GM19023 (cell line): ENCODE measurements at regions not wholly inside any gene's neighbourhood (a gene's known extent, or its start where the extent isn't known, plus 50 kb on each side); places are given as distances from the start of the nearest gene placed in this dataset.

Source experiments
- ATAC-seq: cut with Tn5 transposase; IDR thresholded peaks from one replicate; pipeline ENCODE4 v1.9.1; 2021; ENCODE audit warnings: mild to moderate bottlenecking, moderate library complexity; ENCODE audit not compliant: unreplicated experiment

DNA sequence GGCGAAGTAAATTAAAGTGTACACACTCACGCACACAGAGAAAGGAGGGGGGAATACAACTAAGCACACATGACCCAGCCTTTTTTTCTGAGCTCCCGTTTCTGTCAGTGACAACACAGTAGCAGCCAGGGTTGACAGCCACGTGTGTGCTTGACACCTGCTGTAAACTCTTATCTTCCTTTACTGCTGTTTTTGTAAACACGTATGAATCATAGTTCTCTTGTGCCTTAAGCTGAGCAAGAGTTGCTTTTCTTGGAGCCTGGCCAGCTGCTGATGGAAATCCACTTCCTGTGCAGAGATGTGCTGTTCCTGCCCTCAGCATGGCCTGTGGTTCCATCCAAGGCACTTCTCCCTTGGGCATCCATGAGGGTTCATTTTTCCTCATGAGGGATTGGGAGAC lies 561.9 kb downstream of the GALR1 start:
- no peak for ATAC-seq

DNA sequence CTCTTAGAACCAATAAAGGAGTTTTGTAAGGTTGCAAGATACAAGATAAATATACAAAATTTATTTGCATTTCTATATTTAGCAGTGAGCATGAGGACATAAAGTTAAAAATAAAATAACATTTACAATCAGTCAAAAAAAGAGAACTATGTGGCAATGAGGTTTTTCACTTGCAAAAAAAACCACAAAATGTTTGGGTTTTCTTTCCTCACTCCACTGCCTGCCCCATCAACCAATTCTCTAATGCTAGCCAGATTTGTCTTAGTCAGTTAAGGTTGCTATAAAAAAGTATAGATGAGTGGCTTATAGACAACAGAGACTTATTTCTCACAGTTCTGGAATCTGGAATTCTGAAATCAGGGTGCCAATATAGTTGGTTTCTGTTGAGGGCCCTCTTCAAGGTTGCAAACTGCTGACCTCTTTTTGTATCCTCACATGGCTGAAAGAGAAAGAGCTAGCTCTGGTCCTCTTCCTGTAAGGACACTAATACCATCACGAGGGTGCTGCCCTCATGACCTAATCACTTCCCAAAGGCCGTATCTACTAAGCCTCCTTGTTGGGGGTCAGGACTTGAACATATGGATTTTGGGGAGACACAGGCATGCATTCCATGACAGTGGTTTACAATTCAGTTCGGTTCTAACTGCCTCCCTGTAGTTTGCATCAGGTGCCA lies 566.2 kb downstream of the GALR1 start:
- no peak for ATAC-seq

DNA sequence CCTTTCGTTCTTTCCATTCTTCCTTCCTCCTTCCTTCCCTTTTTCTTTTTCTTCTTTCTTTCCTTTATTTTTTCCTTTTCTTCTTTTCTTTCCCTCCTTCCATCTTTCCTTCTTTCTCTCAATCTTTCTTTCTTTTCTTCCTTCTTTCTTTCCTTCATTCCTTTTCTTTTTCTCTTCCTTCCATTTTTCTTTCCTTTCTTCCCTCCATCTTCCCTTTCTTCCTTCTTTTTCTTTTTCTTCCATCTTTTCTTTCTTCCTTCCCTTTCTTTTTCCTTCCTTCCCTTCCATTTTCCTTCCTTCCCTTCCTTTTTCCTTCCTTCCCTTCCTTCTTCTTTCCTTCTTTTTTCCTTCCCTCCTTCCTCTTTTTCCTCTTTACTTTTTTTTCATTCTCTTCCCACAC lies 568.7 kb downstream of the GALR1 start:
- no peak for ATAC-seq

DNA sequence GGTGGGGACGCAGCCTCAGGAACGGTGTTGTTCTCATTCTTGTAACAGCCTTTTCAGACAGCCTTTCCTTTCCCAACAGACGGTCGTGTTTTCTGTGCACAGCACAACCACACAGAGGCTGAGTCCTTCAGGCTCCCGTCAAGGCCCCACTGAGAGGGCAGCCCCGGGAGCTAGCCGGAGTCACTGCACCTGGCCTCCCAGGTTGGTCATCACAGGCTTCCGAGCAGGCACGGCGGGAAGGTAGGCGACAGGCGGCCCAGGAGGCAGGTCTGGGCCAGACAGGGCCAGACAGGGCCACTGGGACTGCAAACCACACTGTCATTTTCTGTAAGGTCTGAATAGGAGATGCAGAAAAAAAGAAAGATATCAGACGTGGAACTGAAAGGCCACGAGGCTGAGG lies 570.8 kb downstream of the GALR1 start:
- ATAC-seq = no peak

DNA sequence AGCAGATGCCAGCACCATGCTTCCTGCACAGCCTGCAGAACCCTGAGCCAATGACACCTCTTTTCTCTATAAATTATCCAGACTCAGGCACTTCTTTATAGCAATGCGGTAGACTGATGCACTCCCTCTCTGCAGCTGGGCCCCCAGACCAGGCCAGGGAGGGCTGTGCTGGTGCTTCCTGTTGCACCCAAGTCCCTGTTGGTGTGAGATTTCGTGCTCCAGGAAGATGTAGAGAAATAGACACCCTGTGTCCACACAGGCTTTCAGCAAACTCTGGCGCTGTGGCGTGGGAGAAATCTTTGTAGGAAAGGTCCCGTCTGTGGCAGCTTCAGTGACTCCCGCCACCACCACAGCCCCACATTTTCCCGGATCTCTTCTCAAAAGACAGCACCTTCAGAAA lies 572.2 kb downstream of the GALR1 start:
- no peak for ATAC-seq

DNA sequence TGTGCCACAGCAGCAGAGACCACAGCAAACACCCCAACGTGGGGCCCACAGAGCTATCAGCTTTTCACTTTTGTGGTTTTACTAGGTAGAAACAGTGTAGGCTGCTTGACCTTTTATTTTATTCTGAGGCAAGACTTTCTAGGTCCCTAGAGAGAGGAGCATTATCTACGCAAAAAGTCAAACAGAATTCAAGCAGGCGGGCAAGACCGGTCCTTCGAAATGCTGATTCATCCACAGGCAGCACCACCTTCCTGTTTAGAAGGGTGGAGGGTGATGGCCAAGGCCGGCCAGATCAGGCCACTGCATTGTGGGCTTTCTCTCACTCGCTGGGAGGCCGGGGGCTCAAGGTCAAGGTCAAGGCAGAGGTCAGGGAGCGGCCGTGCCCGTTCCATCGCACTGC lies 573.0 kb downstream of the GALR1 start:
- ATAC-seq = no peak

DNA sequence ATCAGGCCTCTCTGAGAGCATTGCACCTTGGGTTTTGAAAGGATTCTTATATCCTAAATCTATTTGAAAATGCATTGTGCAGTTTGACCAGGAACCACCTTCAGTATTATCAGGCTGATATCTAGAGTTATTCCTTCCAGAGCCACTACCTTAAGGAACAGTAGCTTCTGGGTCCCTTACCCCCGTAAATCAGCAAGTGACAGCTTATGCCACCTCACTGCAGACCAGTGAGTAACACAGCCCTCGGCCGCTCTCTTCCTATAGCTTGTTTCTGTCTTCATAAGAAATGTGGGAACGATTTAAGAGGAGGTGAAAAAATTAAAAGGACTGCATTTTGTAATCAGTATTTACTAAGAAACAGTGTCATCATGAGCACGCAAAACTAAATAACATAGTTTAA lies 584.2 kb downstream of the GALR1 start:
- no peak for ATAC-seq

DNA sequence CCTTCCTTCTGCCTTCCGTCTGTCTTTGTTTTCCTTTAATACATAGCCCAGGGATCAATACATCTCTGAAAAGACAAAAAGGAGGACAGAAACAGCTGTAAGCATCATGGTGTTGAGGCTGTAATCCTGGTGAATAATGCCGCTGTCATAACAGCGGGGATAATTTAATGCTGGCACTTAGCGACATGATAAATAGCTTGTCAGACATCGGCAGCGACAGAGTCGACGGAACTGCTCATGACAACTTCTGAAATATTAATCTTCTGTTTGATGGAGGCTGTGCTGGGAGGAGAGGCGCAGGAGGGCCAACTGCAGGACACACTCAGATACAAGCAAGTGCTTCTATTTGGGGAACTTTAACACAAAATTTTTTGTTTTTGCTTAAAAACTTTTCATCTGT lies 602.2 kb downstream of the GALR1 start:
- ATAC-seq = no peak

DNA sequence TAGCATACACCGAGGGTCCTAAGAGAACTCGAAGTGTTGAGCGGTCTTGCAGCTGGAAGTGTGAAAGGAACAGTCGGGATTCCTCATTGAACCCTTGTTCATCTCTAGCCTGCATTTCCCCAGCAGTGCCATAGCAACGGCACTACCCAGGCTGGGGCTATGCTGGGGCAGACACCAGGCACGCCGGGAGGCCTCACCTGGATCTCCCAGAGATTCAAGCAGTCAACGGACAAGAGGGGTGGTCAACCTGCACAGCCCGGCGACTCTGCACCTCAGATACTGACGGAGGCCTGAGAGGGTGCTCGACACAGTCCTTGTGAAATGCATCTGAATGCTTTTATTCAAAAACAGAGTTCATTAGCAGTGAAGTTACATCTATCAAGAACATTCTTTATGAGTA lies 604.2 kb downstream of the GALR1 start:
- ATAC-seq = no peak

DNA sequence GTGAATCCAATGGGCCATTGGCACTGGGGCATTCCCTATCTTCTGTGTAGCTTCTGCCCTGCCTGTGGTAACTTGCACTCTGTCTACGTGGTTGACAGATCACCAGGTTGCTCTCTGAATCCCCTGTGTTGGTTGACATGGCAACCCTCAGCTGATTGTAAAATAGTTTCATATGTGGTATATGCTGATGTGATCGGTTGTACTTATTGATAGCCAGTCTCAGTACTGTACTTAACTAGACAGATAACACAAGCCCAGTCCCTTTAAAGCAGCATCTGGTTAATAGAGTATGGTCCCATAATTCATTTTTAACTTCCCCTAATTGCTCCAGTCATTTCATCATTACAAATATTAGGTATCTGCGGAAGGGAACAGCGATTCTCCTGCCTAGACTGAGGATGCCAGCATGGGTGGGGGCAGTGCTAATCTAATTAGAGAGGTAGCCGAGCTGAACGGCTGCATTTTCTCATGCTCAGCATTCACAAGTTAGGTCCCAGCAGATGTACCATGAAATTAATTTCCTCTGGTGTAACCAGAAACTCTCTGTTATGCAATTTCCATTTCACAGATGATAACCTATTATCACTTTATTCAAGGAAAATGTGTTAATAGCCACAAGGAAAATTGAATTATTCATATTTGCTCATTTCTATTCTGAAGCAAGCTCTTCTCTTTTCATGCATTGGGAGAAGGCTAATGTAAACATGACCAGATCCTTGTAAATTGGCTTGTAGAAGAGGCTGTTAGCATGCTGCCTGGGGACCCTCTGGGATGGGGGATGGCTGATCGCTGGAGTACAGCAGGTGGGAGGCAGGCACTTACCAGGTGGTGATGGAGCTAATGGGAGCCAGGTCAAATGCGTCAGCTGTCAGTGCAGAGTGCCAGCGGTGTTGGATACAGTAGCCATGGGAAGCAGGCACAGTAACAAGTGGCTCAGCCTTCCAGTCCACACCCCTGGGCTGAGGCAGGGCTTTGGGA lies 608.3 kb downstream of the GALR1 start:
- no peak for ATAC-seq

DNA sequence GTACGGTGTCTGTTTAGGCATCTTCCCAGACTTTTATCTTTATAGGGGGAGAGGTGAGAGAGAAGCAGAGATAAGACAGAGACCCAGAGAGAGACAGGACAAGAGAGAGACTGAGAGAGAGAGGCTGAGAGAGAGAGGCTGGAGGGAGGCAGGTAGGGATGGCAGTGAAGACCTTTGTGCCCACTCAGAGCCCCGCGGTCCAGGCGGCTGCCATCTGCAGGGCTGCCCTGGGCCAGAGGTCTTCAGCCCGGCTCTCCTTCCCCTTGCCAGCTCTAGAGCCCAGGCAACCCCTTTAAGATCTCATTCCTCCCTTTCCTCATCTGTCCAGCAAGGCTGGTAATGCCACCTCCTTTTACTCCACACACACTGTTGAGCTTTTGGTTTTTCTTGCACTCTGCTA lies 610.0 kb downstream of the GALR1 start:
- no peak for ATAC-seq

DNA sequence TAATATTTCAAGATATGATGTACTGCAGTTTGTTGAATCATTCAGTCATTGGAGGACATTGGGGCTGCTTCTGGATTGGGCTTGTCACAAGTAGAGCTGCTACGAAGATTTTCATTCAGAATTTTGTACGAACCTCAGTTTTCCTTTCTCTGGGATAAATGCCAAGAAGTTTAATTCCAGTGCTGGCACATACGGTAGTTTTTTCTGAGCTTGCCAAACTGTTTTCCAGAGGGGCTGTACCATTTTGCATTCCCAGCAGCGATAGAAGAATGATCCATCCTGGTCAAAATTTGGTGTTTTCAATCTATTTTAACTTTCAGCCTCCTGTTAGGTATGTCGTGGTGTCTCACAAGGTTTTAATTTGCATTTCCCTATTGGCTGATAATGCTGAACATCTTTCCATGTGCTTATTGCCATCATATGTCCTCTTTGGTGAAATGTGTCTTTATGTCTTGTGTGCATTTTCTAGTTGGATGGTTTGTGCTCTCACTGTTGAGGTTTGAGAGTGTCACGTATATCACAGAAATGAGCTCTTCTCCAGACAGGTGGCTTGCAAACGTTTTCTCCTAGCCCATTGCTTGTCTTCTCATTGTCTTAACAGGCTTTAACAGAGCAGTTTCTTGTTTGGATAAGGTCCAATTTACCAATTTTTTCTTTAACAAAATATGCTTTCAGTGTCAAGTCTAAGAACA lies 612.6 kb downstream of the GALR1 start:
- ATAC-seq = no peak

DNA sequence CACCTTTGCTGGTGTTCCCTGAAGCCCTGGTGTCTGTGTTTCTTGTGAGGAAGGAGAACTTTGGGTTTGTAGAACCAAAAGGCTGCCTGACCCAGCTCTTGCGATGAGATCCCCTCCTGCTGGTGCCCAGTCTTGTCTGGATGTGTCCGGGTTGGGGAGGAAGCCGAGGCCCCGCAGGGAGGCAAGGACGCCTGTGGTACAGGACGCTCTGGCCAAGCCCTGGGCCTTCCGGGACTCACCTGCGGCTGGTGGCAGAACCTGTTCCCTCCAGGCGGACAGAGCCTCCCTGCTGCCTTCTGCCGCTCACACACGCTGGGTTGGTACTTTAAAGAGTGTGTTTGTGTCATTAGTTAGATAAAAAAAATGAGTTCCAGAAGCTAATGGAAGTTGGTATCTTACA lies 616.2 kb downstream of the GALR1 start:
- no peak for ATAC-seq

DNA sequence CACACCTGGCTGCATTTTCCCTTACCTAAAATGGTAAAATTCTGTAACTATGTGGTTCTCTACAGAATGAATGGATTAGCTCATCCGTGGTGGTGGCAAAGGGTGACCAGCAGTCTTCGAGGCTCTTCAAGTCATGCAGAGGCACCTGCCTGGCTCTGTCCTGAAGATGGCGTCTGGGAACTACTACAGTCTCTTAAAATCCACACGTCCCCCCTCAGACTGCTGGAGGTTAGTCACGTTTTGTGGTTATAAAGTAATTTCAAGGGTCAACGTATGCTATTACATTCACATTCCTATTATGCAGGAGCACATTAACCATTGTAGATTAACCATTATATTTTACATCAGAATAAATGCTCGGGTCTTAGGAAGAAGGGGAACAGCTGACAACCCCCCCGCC lies 616.7 kb downstream of the GALR1 start:
- ATAC-seq = no peak

DNA sequence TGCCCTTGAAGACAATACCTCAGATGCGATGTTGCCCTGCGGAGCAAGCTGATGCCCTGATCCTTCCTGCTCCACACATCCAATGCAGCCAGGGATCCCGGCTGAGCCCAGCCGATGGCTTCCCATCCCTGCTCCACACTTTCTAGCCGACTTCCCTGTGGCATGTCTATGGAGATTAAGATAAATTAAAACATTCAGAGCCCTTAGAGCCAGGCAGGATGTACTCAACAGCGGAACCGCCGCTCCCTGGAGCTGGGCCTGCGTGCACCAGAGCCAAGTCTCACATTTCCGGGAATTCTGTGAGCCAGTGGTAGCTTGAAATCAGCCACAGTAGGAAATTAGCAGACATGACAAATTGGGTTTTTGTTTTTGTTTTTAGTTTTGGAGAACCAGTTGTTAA lies 620.6 kb downstream of the GALR1 start:
- ATAC-seq = no peak

DNA sequence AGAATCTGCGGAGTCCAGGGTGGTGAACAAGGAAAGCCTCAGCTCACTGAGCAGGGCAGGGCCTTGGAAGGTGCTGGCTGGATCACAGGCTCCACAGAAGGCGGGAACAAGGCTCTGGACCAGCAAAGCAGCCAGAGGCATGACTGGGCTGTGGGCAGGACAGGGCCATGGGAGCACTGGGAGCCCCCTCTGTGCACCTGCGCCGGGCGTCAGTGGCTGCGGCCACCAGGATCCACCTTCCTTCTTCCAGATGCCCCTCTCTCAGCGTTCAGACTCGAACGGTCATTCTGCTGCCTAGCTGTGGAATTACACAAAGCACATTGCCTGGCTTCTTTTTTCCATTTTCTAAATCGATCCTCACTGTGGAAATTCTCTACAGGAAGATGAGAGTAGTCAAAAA lies 621.2 kb downstream of the GALR1 start:
- no peak for ATAC-seq

DNA sequence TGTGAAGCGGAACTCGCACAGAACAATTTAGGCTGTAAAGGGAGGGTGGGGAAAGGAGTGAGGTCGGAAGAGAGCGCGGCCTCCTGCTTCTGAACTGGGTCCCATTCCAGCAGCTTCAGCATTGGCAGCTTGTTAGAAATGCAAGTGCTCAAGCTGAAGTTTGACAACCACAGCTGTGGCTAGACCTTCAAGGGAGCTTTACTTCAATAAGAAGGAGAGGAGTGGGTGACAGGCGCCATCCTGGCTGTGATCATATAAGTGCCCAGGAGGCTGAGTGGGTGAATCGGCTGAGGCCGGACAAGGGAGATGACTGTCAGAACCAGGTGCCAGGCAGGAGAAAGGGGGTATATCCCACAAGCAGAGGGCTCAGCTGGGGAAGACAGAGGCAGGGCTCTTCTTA lies 622.5 kb downstream of the GALR1 start:
- ATAC-seq = no peak

DNA sequence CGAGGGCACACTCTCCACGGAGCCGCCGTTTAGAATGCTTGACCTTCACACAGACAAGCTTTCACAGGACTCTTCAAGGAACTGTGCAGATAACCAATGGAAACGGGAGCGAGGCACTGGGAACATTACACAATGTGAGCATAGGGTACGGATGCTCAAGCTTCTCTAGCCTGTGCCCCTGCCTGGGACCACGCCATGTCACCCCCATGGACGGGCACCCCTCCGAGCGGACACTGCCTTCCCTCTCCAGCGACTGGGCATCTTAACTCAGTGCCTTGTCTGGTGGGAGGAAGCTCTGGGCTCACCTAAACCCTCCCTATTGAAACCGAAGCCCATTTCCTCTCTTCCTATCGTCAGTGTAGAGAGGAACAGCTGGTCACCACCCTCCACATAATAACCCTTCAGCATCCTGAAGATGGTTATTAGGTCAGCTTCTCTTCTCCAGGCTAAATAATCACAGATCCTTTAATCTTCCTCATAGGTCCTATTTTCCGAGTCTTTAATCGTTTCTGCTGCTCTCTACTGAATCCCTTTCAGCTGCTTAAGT lies 626.7 kb downstream of the GALR1 start:
- ATAC-seq = no peak

DNA sequence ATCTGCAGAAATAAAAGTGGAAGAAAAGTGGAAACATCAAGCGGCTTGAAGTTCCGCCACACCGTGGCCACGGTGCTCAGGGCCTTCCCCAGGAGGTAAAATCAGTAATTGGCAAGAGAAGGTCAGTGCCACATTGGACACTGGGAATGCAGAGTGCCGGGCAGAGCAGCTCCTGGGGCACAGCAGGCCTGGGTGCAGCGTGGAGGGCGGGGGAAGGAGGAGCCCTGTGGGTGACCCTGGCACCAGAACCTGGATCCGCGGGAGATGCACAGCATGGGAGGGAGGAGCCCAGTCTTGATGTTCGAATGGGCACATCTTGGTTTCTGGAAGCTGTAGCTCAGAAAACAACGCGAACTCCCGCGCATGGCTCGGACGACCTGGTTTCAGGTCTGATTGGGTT lies 630.2 kb downstream of the GALR1 start:
- no peak for ATAC-seq

DNA sequence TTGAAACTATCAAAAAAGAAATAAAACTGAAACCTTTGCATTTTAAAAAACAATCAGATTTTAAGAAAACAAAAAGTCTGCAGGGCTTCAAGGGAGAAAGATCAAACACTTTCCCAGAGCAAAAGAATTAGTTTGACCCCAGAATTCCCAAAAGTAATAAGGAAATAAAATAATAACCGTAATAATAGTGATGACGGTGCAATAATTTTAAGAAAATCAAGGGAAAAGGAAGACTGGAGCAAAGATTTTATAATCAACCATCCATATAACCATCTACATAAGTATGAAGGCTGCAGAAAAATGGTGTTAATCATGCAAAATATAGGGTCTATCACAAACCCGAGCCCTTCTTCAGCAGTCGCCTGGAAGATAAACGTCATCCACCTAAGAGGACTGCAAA lies 634.8 kb downstream of the GALR1 start:
- ATAC-seq = no peak

DNA sequence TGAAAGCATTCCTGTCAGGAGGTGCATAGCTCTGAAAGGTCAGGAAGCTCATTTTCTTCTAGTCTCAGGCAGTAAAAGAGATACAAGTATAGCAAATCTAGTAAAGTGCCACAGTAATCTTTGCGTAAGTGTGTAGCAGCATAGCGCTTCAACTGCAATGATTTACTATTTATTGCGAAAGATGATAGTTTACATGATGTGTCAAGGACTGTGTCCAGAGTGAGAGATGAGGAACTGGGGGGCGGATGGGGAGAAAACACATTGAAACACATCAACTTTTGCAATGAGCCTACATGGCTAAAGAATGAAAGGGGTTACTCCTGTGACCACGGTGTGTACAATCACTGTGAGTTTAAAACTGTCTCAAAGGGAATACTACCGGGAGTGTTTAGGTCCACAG lies 644.4 kb downstream of the GALR1 start:
- no peak for ATAC-seq

DNA sequence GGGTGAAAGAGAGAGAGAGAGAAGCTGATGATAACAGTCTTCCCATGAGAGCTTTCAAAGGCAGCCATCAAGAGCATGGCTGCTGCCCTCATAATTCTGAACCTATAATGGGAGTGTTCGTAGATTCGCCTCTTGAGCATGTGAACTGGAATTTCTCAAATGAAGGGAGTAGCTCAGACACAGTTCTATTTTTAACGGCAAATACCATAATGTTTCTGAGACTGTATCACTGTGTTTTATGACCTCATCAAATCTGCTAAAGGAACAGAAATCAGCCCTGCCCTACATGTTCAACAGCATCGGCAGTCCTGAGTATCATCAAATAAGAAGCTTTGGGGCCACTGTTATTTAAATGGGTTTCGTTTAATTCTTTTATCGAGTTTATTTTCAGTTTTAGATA lies 645.6 kb downstream of the GALR1 start:
- ATAC-seq = no peak
